ENCODE measurements at regions not wholly inside any gene's neighbourhood (a gene's known extent, or its start where the extent isn't known, plus 50 kb on each side); places are given as distances from the start of the nearest gene placed in this dataset.

- H4K20me1 ChIP-seq (ENCODE audit: insufficient read depth, low read length): no peaks in the 10 kb centered on the region
- no peak overlapping the region for H3K27ac ChIP-seq (ENCODE audit: low read depth, low read length)
- no peaks in the 10 kb centered on the region for H3K4me1 ChIP-seq (ENCODE audit: insufficient read depth, low read length)
- Mint-ChIP-seq H3K27ac (ENCODE audit: unreplicated experiment) (no peak overlapping the region), H3K27me3 (ENCODE audit: low read depth, unreplicated experiment) (no peaks in the 10 kb centered on the region), H3K4me3 (ENCODE audit: unreplicated experiment) (no peak overlapping the region), H3K9me3 (ENCODE audit: unreplicated experiment) (peaks cover 1% of the 10 kb centered on the region), H3K36me3 (ENCODE audit: low read depth, unreplicated experiment) (no peaks in the 10 kb centered on the region), H3K4me1 (ENCODE audit: low read depth, unreplicated experiment) (no peaks in the 10 kb centered on the region)
- H3K36me3 ChIP-seq (ENCODE audit: insufficient read depth, low read length): no peaks in the 10 kb centered on the region
- no peak for FAIRE-seq
- no peak overlapping the region for H3K9ac ChIP-seq (ENCODE audit: low read length)
- H3K4me3 ChIP-seq (ENCODE audit: insufficient read depth, low read depth, low read length): no peak overlapping the region
- TF ChIP-seq EZH2 (IDR thresholded peaks at IDR 0.05; ENCODE audit: insufficient read depth, low read length): no peak
- no peak for TF ChIP-seq CTCF (IDR thresholded peaks at IDR 0.05; ENCODE audit: insufficient read depth, low read depth, low read length)
- no peak for DNase-seq (ENCODE audit: low read depth)
- no peaks in the 10 kb centered on the region for H3K9me3 ChIP-seq (ENCODE audit: insufficient read depth, low read depth, low read length)
- no peak overlapping the region for H3K4me2 ChIP-seq (ENCODE audit: low read length)
- H2AFZ ChIP-seq (ENCODE audit: low read depth, low read length): no peak overlapping the region
- no peaks in the 10 kb centered on the region for H3K27me3 ChIP-seq (ENCODE audit: insufficient read depth, low read length)
- H3K79me2 ChIP-seq (ENCODE audit: insufficient read depth, low read length): no peaks in the 10 kb centered on the region
Observed at GRCh38 chr6:51077821-51078518, 259.3 kb downstream of the TFAP2B start.

- no peak overlapping the region for H3K4me3 Mint-ChIP-seq (ENCODE audit: unreplicated experiment)
- no peak overlapping the region for H3K9ac ChIP-seq (ENCODE audit: low read length)
Observed at GRCh38 chr6:51090343-51090742, 271.7 kb downstream of the TFAP2B start.

More at GRCh38 chr6:51090343-51090742, 271.7 kb downstream of the TFAP2B start:
- Mint-ChIP-seq H3K36me3 (ENCODE audit: low read depth, unreplicated experiment) (no peaks in the 10 kb centered on the region), H3K27ac (ENCODE audit: unreplicated experiment) (no peak overlapping the region), H3K9me3 (ENCODE audit: unreplicated experiment) (peaks cover 5% of the 10 kb centered on the region), H3K27me3 (ENCODE audit: low read depth, unreplicated experiment) (no peaks in the 10 kb centered on the region), H3K4me1 (ENCODE audit: low read depth, unreplicated experiment) (peaks cover 1% of the 10 kb centered on the region)
- TF ChIP-seq EZH2 (IDR thresholded peaks at IDR 0.05; ENCODE audit: insufficient read depth, low read length) (no peak), CTCF (IDR thresholded peaks at IDR 0.05; ENCODE audit: insufficient read depth, low read depth, low read length) (no peak)
- Histone ChIP-seq H3K36me3 (ENCODE audit: insufficient read depth, low read length) (no peaks in the 10 kb centered on the region), H4K20me1 (ENCODE audit: insufficient read depth, low read length) (no peaks in the 10 kb centered on the region), H3K4me3 (ENCODE audit: insufficient read depth, low read depth, low read length) (no peak overlapping the region), H3K4me1 (ENCODE audit: insufficient read depth, low read length) (no peaks in the 10 kb centered on the region), H3K79me2 (ENCODE audit: insufficient read depth, low read length) (no peaks in the 10 kb centered on the region), H3K27me3 (ENCODE audit: insufficient read depth, low read length) (no peaks in the 10 kb centered on the region), H3K9me3 (ENCODE audit: insufficient read depth, low read depth, low read length) (no peaks in the 10 kb centered on the region), H3K4me2 (ENCODE audit: low read length) (no peak overlapping the region), H2AFZ (ENCODE audit: low read depth, low read length) (no peak overlapping the region), H3K27ac (ENCODE audit: low read depth, low read length) (no peak overlapping the region)
- no peak for DNase-seq (ENCODE audit: low read depth)
- no peak for FAIRE-seq
